ENCODE measurements at regions not wholly inside any gene's neighbourhood (a gene's known extent, or its start where the extent isn't known, plus 50 kb on each side); places are given as distances from the start of the nearest gene placed in this dataset.

DNA sequence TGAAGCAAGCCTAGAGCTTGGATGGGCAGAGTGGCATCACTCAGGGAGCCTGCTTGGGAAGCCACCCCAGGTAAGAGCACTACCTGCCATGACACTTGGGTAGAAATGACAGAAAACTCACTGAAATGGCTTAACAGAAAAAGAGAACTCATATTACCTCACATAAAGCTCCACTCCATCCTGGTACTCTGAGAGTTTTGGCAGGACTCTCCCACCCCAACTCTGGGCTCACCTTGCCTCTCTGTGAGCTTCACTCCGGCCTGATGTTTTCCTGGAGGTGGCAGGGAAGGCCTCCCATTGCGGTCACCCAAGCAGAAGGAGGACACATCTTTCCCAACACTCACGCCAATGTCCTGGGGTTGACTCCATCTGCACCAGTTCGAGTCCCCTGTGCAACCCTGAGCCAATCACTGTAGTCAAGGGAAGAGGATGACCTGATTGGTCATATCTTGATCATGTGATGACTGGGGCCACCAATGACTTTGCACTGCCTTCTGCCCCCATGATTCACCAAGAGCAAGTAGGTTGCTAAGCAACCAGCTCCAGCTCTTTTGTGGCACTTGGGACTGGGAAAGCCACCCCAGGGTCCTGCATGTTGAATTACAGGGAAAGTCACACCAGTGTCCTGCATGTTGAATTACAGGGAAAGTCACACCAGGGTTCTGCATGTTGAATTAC lies 446.1 kb upstream of the SULF2 start:
- TF ChIP-seq, protein P1, sequence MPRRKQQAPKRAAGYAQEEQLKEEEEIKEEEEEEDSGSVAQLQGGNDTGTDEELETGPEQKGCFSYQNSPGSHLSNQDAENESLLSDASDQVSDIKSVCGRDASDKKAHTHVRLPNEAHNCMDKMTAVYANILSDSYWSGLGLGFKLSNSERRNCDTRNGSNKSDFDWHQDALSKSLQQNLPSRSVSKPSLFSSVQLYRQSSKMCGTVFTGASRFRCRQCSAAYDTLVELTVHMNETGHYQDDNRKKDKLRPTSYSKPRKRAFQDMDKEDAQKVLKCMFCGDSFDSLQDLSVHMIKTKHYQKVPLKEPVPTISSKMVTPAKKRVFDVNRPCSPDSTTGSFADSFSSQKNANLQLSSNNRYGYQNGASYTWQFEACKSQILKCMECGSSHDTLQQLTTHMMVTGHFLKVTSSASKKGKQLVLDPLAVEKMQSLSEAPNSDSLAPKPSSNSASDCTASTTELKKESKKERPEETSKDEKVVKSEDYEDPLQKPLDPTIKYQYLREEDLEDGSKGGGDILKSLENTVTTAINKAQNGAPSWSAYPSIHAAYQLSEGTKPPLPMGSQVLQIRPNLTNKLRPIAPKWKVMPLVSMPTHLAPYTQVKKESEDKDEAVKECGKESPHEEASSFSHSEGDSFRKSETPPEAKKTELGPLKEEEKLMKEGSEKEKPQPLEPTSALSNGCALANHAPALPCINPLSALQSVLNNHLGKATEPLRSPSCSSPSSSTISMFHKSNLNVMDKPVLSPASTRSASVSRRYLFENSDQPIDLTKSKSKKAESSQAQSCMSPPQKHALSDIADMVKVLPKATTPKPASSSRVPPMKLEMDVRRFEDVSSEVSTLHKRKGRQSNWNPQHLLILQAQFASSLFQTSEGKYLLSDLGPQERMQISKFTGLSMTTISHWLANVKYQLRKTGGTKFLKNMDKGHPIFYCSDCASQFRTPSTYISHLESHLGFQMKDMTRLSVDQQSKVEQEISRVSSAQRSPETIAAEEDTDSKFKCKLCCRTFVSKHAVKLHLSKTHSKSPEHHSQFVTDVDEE (CRISPR knock-in tag; IDR thresholded peaks at IDR 0.05) = no peak
- TF ChIP-seq RARB (CRISPR knock-in tag; IDR thresholded peaks at IDR 0.05) = no peak
- TF ChIP-seq, protein P2, sequence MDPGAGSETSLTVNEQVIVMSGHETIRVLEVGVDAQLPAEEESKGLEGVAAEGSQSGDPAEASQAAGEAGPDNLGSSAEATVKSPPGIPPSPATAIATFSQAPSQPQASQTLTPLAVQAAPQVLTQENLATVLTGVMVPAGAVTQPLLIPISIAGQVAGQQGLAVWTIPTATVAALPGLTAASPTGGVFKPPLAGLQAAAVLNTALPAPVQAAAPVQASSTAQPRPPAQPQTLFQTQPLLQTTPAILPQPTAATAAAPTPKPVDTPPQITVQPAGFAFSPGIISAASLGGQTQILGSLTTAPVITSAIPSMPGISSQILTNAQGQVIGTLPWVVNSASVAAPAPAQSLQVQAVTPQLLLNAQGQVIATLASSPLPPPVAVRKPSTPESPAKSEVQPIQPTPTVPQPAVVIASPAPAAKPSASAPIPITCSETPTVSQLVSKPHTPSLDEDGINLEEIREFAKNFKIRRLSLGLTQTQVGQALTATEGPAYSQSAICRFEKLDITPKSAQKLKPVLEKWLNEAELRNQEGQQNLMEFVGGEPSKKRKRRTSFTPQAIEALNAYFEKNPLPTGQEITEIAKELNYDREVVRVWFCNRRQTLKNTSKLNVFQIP (CRISPR knock-in tag; IDR thresholded peaks at IDR 0.05; ENCODE audit: borderline replicate concordance, low read depth) = no peak
- no peak for TF ChIP-seq ZC3H10 (CRISPR knock-in tag; IDR thresholded peaks at IDR 0.05)
- TF ChIP-seq, protein P3, sequence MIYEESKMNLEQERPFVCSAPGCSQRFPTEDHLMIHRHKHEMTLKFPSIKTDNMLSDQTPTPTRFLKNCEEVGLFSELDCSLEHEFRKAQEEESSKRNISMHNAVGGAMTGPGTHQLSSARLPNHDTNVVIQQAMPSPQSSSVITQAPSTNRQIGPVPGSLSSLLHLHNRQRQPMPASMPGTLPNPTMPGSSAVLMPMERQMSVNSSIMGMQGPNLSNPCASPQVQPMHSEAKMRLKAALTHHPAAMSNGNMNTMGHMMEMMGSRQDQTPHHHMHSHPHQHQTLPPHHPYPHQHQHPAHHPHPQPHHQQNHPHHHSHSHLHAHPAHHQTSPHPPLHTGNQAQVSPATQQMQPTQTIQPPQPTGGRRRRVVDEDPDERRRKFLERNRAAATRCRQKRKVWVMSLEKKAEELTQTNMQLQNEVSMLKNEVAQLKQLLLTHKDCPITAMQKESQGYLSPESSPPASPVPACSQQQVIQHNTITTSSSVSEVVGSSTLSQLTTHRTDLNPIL (CRISPR knock-in tag; IDR thresholded peaks at IDR 0.05; ENCODE audit: low read depth) = no peak
- no peak for TF ChIP-seq ZNF565 (CRISPR knock-in tag; conservative IDR thresholded peaks at IDR 0.05; ENCODE audit: low read depth)
- TF ChIP-seq PPARA (CRISPR knock-in tag; IDR thresholded peaks at IDR 0.05; ENCODE audit: borderline replicate concordance) = no peak
- TF ChIP-seq, protein P4, sequence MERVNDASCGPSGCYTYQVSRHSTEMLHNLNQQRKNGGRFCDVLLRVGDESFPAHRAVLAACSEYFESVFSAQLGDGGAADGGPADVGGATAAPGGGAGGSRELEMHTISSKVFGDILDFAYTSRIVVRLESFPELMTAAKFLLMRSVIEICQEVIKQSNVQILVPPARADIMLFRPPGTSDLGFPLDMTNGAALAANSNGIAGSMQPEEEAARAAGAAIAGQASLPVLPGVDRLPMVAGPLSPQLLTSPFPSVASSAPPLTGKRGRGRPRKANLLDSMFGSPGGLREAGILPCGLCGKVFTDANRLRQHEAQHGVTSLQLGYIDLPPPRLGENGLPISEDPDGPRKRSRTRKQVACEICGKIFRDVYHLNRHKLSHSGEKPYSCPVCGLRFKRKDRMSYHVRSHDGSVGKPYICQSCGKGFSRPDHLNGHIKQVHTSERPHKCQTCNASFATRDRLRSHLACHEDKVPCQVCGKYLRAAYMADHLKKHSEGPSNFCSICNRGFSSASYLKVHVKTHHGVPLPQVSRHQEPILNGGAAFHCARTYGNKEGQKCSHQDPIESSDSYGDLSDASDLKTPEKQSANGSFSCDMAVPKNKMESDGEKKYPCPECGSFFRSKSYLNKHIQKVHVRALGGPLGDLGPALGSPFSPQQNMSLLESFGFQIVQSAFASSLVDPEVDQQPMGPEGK (CRISPR knock-in tag; IDR thresholded peaks at IDR 0.05; ENCODE audit: borderline replicate concordance) = no peak
- TF ChIP-seq ZNF8 (CRISPR knock-in tag; IDR thresholded peaks at IDR 0.05) = no peak
- TF ChIP-seq ESRRG (CRISPR knock-in tag; IDR thresholded peaks at IDR 0.05) = no peak

Data from SK-N-SH treated with all-trans-retinoic acid at 6 μM for 48 hours (cell line).